ENCODE measurements at regions not wholly inside any gene's neighbourhood (a gene's known extent, or its start where the extent isn't known, plus 50 kb on each side); places are given as distances from the start of the nearest gene placed in this dataset.

- no peak for TF ChIP-seq CTCF (conservative IDR thresholded peaks at IDR 0.05; ENCODE audit: low read depth in 2 of 2)
- no peak for TF ChIP-seq REST (IDR thresholded peaks at IDR 0.05; ENCODE audit: unreplicated experiment)
- TF ChIP-seq POLR2AphosphoS5 (IDR thresholded peaks at IDR 0.05; ENCODE audit: low read depth): no peak
Observed at GRCh38 chr16:25568991-25569390, 122.8 kb upstream of the HS3ST4 start.

All from GM23338 (cell line).